ENCODE measurements at regions not wholly inside any gene's neighbourhood (a gene's known extent, or its start where the extent isn't known, plus 50 kb on each side); places are given as distances from the start of the nearest gene placed in this dataset.

DNA sequence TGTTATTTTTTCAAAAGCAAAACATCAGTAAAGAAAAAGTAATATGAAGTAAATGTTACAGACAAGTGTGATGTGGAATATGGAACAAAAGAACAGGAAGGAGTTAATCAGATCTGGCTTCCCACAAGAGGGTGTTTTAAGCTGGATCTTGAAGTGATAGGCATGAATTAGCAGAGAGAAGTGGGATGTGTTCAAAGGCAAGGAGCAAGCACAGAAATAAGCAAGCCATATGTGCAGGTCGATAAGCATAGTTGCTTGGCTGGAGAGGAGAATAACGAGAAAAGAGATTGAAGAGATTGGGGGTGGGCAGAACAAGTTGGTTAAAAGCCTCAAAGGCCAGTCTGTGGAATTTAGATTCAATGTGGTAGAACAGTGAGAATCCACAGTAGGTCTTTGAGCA is 60.9 kb upstream of the PRPS1 start (continued):
- TF ChIP-seq, protein P1, sequence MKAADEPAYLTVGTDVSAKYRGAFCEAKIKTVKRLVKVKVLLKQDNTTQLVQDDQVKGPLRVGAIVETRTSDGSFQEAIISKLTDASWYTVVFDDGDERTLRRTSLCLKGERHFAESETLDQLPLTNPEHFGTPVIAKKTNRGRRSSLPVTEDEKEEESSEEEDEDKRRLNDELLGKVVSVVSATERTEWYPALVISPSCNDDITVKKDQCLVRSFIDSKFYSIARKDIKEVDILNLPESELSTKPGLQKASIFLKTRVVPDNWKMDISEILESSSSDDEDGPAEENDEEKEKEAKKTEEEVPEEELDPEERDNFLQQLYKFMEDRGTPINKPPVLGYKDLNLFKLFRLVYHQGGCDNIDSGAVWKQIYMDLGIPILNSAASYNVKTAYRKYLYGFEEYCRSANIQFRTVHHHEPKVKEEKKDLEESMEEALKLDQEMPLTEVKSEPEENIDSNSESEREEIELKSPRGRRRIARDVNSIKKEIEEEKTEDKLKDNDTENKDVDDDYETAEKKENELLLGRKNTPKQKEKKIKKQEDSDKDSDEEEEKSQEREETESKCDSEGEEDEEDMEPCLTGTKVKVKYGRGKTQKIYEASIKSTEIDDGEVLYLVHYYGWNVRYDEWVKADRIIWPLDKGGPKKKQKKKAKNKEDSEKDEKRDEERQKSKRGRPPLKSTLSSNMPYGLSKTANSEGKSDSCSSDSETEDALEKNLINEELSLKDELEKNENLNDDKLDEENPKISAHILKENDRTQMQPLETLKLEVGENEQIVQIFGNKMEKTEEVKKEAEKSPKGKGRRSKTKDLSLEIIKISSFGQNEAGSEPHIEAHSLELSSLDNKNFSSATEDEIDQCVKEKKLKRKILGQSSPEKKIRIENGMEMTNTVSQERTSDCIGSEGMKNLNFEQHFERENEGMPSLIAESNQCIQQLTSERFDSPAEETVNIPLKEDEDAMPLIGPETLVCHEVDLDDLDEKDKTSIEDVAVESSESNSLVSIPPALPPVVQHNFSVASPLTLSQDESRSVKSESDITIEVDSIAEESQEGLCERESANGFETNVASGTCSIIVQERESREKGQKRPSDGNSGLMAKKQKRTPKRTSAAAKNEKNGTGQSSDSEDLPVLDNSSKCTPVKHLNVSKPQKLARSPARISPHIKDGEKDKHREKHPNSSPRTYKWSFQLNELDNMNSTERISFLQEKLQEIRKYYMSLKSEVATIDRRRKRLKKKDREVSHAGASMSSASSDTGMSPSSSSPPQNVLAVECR (CRISPR knock-in tag; IDR thresholded peaks at IDR 0.05; ENCODE audit: borderline replicate concordance), result no peak
- TF ChIP-seq, protein P2, sequence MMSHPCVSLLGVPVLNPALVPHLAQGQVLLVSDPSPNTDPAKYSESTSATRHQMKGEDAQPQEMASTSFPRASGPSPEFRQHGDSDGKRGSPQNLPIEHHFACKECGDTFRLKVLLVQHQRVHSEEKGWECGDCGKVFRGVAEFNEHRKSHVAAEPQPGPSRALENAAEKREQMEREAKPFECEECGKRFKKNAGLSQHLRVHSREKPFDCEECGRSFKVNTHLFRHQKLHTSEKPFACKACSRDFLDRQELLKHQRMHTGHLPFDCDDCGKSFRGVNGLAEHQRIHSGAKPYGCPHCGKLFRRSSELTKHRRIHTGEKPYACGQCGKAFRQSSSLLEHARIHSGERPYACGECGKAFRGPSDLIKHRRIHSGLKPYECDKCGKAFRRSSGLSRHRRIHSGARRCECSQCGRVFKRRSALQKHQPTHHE (CRISPR knock-in tag; IDR thresholded peaks at IDR 0.05; ENCODE audit: borderline replicate concordance), result no peak
- TF ChIP-seq ZNF674 (CRISPR knock-in tag; IDR thresholded peaks at IDR 0.05; ENCODE audit: low read depth), result no peak

DNA sequence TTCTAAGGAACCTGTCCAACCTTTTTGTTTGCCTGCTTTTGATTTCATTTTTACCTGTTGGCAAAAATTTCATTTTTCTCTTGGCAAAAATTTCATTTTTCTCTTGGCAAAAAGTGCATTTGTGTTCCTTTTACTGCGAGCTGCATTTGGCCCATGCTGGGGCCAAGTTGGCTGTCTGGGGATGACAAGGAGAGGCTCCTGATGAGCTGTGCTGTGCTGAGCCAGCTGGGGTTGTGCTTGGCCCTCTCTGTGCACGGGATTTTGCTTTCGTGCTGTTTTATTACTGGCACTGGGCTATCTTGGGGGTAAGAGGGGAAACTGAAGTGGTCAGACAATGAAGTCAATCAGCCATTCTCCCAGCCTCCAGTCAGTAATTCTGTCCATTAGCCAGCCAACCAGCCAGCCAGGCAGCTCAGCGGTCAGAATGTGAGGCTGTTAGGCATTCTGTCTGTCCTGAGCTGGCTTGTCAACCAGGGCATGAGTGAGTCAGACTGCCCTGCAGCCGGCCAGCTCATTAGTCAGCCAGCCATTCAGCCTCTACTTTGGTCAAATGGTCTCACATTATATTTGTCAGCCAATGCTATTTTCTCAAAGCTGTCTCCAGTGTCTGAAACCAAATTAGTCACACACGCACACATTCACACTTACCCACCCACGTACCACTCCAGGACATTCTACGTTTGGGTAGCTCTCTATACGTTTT is 56.9 kb upstream of the PRPS1 start:
- H2AFZ ChIP-seq (ENCODE audit: low read length), result no peak overlapping the region
- BruUV-seq (replicated peaks), result no TSS peak
- in situ Hi-C loops (cut with HindIII; ENCODE audit: extremely low pct_ligation_motif_present, low pct_unique_long_range_greater_than_20kb), result no loop called here
- ATAC-seq (no peak), FAIRE-seq (no peak), DNase-seq (ENCODE audit: low spot score) (peak; percentile 1)
- intact Hi-C loops (cut with micrococcal nuclease; ENCODE audit: unreplicated experiment), result no loop called here
- H4K20me1 ChIP-seq (ENCODE audit: insufficient read depth, low read length), result no peaks in the 10 kb centered on the region
- no peaks in the 10 kb centered on the region for H3K36me3 ChIP-seq (replicated peaks in 1 of 2; ENCODE audit: control insufficient read depth in 1 of 2, insufficient read depth in 2 of 2, low read length in 2 of 2)
- no peaks in the 10 kb centered on the region; a peak in 1 of 5 replicates for H3K27me3 ChIP-seq (ENCODE audit: control insufficient read depth in 1 of 2, insufficient read depth in 2 of 2, low read length in 2 of 2)
- POLR2A ChIA-PET, result interaction anchor here (1.1 kb wide), 1 partner anchor 57 kb away, joined by 3 read pairs; the partner anchor contains the start of gene PRPS1
- H3K79me2 ChIP-seq (ENCODE audit: insufficient read depth, low read length), result no peaks in the 10 kb centered on the region
- 35% methylated on average over 5 of the region's 9 CpGs for WGBS (ENCODE audit: low lambda C conversion rate)
- TF ChIP-seq PCBP2 (optimal IDR thresholded peaks at IDR 0.05; ENCODE audit: low read depth, low read length, poor library complexity, severe bottlenecking) (no peak), TRIM24 (CRISPR knock-in tag; IDR thresholded peaks at IDR 0.05) (no peak), FOSL2 (CRISPR knock-in tag; IDR thresholded peaks at IDR 0.05) (peak; percentile 63)
- no peak overlapping the region for H3K4me3 ChIP-seq (replicated peaks in 1 of 3; ENCODE audit: insufficient read depth in 1 of 3, low read depth in 2 of 3, low read length in 3 of 3)
- CTCF ChIA-PET (ENCODE audit: low intra/inter-chr PET ratio, low total read pairs), result no interaction called here
- no peaks in the 10 kb centered on the region for H3K9me3 ChIP-seq (ENCODE audit: low read length)
- peaks cover 23% of the 10 kb centered on the region for H3K4me1 ChIP-seq (ENCODE audit: insufficient read depth, low read length)
- no peak overlapping the region for H3K4me2 ChIP-seq (ENCODE audit: low read depth, low read length)
- H3K27ac ChIP-seq (ENCODE audit: extremely low read length, insufficient read depth, low read length), result no peak overlapping the region
- H3K9ac ChIP-seq (ENCODE audit: insufficient read depth, low read depth, low read length), result no peak overlapping the region

All from HepG2 (cell line).